Right lobe of liver (tissue), 4 donors: ENCODE measurements at regions not wholly inside any gene's neighbourhood (a gene's known extent, or its start where the extent isn't known, plus 50 kb on each side); places are given as distances from the start of the nearest gene placed in this dataset.

Source experiments
- CTCF ChIP-seq, 4 donors: fragments of 200-600 bp in 3 of 4; fragments of 450-650 bp in 1 of 4; IDR thresholded peaks; one replicate each; pipeline versions ENCODE4 v1.5.1 to v1.8.0; 2016 to 2022; ENCODE audit warnings: antibody characterized with exemption in 4 of 4, mild to moderate bottlenecking in 2 of 4
- POLR2A ChIP-seq: fragments of 450-650 bp; IDR thresholded peaks from one replicate; pipeline ENCODE4 v1.6.1; 2017; ENCODE audit warnings: antibody characterized with exemption, mild to moderate bottlenecking
- donor health status: DM: no; HTN: no; CAD: no.
- donor health status: DM: no; HTN: no; CAD: no.
- donor health status: DM: no; HTN: yes; CAD: no.

DNA sequence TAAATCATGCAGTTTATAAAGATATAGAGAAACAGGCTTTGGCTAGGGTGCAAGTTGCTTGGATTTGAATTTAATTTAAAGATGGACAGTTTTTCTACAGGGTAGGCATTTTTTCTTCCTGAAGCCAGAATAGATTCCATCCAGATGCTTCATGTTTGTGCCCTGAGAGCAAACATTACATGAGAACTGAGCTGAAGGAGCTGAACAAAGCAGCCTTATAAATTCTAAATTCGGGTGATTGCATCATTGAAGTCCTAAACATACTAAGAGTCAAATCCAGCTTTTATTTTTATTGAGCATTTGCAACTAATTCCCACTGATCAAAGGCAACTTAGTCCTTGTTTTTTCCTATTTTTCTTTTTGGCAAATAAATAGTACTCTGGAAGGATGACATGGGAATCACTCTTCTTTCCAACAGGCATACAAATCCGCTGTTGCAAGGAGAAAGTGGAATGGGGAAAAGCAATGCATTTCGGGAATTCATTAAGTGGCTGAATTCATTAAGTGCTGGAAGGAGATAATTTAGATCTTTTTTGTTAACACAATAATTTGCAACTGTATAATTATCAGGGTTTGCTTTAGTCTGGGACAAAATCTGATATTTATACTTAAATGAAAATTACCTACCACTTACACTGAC lies 828.0 kb downstream of the SLC4A3 start:
- no peak for TF ChIP-seq CTCF (IDR thresholded peaks at IDR 0.05)
- TF ChIP-seq POLR2A = no peak
